Esophagus squamous epithelium (tissue), 4 donors: ENCODE measurements at regions not wholly inside any gene's neighbourhood (a gene's known extent, or its start where the extent isn't known, plus 50 kb on each side); places are given as distances from the start of the nearest gene placed in this dataset.

Experiments
- POLR2A ChIP-seq, 4 donors: fragments of 450-650 bp; IDR thresholded peaks; one replicate each; pipeline ENCODE4 v1.6.1; 2017; ENCODE audit warnings: antibody characterized with exemption in 4 of 4, mild to moderate bottlenecking in 4 of 4, moderate library complexity in 3 of 4
- TF ChIP-seq, protein P1 (sequence below), 6 experiments: fragments of 450-650 bp in 4 of 6; fragments of 200-600 bp in 2 of 6; sonication (generic) in 2 of 6; IDR thresholded peaks; one replicate each; pipeline ENCODE4 v1.5.1; 2016 to 2019; ENCODE audit warnings: antibody characterized with exemption in 6 of 6, mild to moderate bottlenecking in 4 of 6, moderate library complexity in 4 of 6

DNA sequence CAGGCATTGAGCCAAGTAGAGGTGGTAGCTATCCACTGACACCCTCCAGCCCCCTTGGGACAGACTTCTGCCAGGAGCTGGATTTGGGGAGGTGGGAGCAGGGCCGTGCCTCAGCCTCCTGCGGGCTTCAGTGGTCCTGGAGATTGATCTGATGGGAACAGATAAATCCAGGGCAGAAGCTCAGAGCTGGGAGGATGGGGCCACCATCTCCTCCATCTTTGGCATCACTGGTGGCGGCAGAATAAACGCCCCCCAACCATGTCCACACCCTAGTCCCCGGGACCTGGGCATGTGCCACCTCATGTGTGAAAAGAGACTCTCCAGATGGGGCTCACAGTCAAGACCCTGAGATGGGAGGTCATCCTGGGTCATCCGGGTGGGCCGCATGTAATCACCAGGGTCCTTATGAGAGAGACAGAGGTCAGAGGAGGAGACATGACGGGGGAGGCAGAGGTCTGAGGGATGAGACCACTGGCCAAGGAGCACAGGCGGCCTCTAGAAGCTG, 209.6 kb upstream of the RTL1 start:
- TF ChIP-seq, protein P1, sequence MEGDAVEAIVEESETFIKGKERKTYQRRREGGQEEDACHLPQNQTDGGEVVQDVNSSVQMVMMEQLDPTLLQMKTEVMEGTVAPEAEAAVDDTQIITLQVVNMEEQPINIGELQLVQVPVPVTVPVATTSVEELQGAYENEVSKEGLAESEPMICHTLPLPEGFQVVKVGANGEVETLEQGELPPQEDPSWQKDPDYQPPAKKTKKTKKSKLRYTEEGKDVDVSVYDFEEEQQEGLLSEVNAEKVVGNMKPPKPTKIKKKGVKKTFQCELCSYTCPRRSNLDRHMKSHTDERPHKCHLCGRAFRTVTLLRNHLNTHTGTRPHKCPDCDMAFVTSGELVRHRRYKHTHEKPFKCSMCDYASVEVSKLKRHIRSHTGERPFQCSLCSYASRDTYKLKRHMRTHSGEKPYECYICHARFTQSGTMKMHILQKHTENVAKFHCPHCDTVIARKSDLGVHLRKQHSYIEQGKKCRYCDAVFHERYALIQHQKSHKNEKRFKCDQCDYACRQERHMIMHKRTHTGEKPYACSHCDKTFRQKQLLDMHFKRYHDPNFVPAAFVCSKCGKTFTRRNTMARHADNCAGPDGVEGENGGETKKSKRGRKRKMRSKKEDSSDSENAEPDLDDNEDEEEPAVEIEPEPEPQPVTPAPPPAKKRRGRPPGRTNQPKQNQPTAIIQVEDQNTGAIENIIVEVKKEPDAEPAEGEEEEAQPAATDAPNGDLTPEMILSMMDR (IDR thresholded peaks at IDR 0.05) = no peak
- no peak for TF ChIP-seq POLR2A (IDR thresholded peaks at IDR 0.05)
